ENCODE measurements at regions not wholly inside any gene's neighbourhood (a gene's known extent, or its start where the extent isn't known, plus 50 kb on each side); places are given as distances from the start of the nearest gene placed in this dataset.

GRCh38 chr6:152854086-152854795 is 103.6 kb downstream of the VIP start:
- Histone ChIP-seq H3K9me3 (ENCODE audit: control insufficient read depth, low read depth, low read length) (no peaks in the 10 kb centered on the region), H3K4me3 (ENCODE audit: low read length) (no peak overlapping the region), H3K4me1 (ENCODE audit: control insufficient read depth, insufficient read depth, low read length) (no peaks in the 10 kb centered on the region), H3K36me3 (ENCODE audit: control insufficient read depth, insufficient read depth, low read length) (no peaks in the 10 kb centered on the region), H3K27me3 (ENCODE audit: control insufficient read depth, insufficient read depth, low read length) (no peaks in the 10 kb centered on the region), H3K27ac (ENCODE audit: low read length) (no peak overlapping the region)
- DNase-seq = no peak
- WGBS (ENCODE audit: insufficient coverage, low lambda C conversion rate) = 83% methylated on average over 1 of the region's 3 CpGs

DNA sequence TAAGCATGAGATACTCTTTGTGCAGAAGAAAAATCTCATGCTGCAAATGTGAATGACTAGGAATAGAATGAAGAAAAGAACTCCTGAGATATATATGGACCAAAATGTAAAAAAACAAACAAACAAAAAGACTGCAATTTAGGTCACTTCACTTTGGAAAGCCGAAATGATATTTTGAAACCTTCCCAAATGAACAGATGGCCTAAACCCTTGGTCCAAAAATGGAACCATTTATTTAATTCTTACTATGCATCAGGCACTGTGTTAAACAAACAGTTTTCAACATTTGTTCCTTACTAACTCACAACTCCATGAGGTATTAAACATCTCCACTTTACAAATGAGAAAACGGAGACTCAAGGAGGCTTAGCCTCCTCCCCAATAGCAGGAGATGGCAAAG is 107.5 kb downstream of the VIP start:
- no peaks in the 10 kb centered on the region for H3K4me1 ChIP-seq (ENCODE audit: control insufficient read depth, insufficient read depth, low read length)
- no CpG with 5 or more reads among the region's 2 CpGs for WGBS (ENCODE audit: insufficient coverage, low lambda C conversion rate)
- no peak overlapping the region for H3K4me3 ChIP-seq (ENCODE audit: low read length)
- no peaks in the 10 kb centered on the region for H3K27me3 ChIP-seq (ENCODE audit: control insufficient read depth, insufficient read depth, low read length)
- H3K9me3 ChIP-seq (ENCODE audit: control insufficient read depth, low read depth, low read length) = no peaks in the 10 kb centered on the region
- H3K27ac ChIP-seq (ENCODE audit: low read length) = no peak overlapping the region
- no peak for DNase-seq
- no peaks in the 10 kb centered on the region for H3K36me3 ChIP-seq (ENCODE audit: control insufficient read depth, insufficient read depth, low read length)

DNA sequence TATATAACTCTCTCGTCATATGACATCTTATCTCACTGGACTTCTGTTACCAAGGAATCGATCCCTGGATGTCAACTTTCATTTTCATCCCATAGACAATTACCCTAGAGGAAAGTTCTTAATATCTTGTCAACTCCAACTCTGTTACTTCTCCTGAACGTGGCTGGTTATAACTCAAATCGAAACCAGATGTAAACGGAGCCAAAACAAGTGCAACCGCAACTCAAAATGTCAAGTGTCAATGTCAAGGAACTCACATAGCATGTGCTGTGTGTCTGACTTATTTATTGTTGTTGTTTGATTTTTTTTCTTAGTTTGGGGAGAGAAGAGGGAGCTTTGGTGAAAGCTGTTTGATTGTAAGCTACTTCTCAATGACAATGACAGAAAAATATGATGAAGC is 108.6 kb downstream of the VIP start:
- Histone ChIP-seq H3K27me3 (ENCODE audit: control insufficient read depth, insufficient read depth, low read length) (no peaks in the 10 kb centered on the region), H3K36me3 (ENCODE audit: control insufficient read depth, insufficient read depth, low read length) (no peaks in the 10 kb centered on the region), H3K4me3 (ENCODE audit: low read length) (no peak overlapping the region), H3K4me1 (ENCODE audit: control insufficient read depth, insufficient read depth, low read length) (no peaks in the 10 kb centered on the region), H3K9me3 (ENCODE audit: control insufficient read depth, low read depth, low read length) (no peaks in the 10 kb centered on the region), H3K27ac (ENCODE audit: low read length) (no peak overlapping the region)
- 85% methylated on average over 4 of the region's 6 CpGs for WGBS (ENCODE audit: insufficient coverage, low lambda C conversion rate)
- DNase-seq = no peak

DNA sequence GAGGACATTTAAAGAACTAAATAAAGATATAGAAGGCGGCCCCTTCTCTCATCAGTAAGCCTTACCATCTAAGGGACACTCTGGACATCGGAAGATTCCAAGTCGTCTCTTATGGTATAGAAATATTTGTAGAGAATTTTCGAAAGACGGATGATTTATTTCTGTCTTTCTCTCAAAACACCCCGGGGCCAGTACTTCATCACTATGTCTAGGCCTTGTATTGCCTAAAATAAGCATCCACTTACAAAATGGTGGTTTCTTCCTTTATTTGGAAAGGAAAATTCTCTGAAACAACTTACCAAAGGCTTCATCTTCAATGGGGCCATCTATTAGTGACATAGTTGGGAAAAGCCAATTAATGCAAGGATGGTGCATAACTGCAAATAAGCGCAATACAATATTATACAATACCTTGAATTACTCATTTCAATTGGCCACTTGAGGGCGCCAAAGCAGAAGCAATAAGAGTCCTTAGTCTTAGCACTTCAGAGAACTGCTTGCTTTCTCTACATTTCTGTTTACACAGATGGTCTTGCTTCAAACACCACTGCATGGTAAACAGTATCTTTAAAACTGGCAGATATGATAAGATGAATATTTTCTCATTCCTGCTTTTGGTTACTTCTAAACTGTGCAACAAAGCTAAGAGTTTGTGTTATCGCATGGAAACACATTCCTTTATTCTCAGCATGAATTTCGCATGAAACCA is 113.2 kb downstream of the VIP start:
- no peaks in the 10 kb centered on the region for H3K4me1 ChIP-seq (ENCODE audit: control insufficient read depth, insufficient read depth, low read length)
- WGBS (ENCODE audit: insufficient coverage, low lambda C conversion rate) = 88% methylated on average over 7 of the region's 10 CpGs

DNA sequence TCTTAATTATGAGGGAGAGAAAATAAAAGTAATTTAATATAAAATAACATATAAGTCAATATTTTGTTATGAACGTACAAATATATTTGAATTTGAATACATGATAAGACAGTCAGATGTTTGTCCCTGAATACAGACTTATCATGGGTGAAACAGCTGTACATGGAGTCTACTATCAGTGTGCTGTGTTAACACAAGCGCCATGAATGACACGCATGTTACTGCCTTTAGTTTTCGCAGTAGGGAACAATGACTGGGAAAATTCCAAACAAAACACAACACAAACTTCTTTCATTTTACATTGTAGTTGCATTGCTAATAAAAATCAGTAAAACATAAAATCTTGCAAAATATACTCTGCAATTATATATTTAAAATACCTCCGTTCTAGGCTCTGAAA is 108.6 kb downstream of the FBXO5 start:
- H3K4me1 ChIP-seq (ENCODE audit: control insufficient read depth, insufficient read depth, low read length) = no peaks in the 10 kb centered on the region
- no peaks in the 10 kb centered on the region for H3K9me3 ChIP-seq (ENCODE audit: control insufficient read depth, low read depth, low read length)
- H3K27me3 ChIP-seq (ENCODE audit: control insufficient read depth, insufficient read depth, low read length) = no peaks in the 10 kb centered on the region
- H3K27ac ChIP-seq (ENCODE audit: low read length) = no peak overlapping the region
- 89% methylated on average over 2 of the region's 5 CpGs for WGBS (ENCODE audit: insufficient coverage, low lambda C conversion rate)
- no peak for DNase-seq
- H3K36me3 ChIP-seq (ENCODE audit: control insufficient read depth, insufficient read depth, low read length) = no peaks in the 10 kb centered on the region
- no peak overlapping the region for H3K4me3 ChIP-seq (ENCODE audit: low read length)

More for the DNA sequence above, 113.2 kb downstream of the VIP start:
- no peaks in the 10 kb centered on the region for H3K9me3 ChIP-seq (ENCODE audit: control insufficient read depth, low read depth, low read length)
- peak; percentile 41 to 44 for DNase-seq
- H3K27me3 ChIP-seq (ENCODE audit: control insufficient read depth, insufficient read depth, low read length) = no peaks in the 10 kb centered on the region
- no peaks in the 10 kb centered on the region for H3K36me3 ChIP-seq (ENCODE audit: control insufficient read depth, insufficient read depth, low read length)
- H3K4me3 ChIP-seq (ENCODE audit: low read length) = no peak overlapping the region
- no peak overlapping the region for H3K27ac ChIP-seq (ENCODE audit: low read length)

DNA sequence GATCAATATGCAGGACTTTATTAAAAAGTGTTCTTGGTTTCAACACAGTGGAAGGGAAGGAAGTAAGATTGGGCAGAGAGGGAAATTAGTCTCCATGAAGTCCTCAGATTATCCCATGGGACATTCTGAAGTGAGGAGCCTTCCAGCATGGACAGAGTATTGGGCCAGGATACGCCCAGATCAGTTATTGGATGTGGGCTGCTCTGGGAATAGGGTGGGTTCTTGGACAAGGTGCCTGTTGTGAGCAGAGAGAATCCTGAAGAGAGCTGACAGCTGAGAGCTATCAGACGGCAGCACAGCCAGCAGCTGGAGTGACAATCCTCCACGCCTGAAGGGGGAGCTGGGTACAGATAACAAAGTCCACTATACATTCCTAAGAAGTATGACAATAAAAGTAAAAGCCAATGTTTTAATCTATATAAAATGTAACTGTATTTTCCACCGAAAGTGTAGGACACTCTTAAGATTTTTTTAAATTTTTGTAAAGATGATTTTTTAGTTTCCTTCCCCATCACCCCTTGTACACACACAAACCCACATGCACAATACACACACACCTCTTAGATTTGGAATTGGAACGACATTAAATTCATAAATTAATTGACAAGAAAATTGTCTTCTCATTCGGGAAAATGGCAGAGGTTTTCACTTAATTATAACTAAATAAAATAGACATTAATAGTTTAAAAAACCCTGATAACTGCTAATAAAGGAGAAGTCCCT is 107.8 kb downstream of the FBXO5 start:
- no peak for DNase-seq
- no peaks in the 10 kb centered on the region for H3K27me3 ChIP-seq (ENCODE audit: control insufficient read depth, insufficient read depth, low read length)
- 100% methylated on average over 1 of the region's 6 CpGs for WGBS (ENCODE audit: insufficient coverage, low lambda C conversion rate)
- H3K4me3 ChIP-seq (ENCODE audit: low read length) = no peak overlapping the region
- no peak overlapping the region for H3K27ac ChIP-seq (ENCODE audit: low read length)
- H3K36me3 ChIP-seq (ENCODE audit: control insufficient read depth, insufficient read depth, low read length) = no peaks in the 10 kb centered on the region
- H3K4me1 ChIP-seq (ENCODE audit: control insufficient read depth, insufficient read depth, low read length) = no peaks in the 10 kb centered on the region
- H3K9me3 ChIP-seq (ENCODE audit: control insufficient read depth, low read depth, low read length) = no peaks in the 10 kb centered on the region

GRCh38 chr6:152879681-152880080 is 103.2 kb downstream of the FBXO5 start:
- Histone ChIP-seq H3K9me3 (ENCODE audit: control insufficient read depth, low read depth, low read length) (peaks cover 7% of the 10 kb centered on the region), H3K4me1 (ENCODE audit: control insufficient read depth, insufficient read depth, low read length) (no peaks in the 10 kb centered on the region), H3K27ac (ENCODE audit: low read length) (no peak overlapping the region), H3K27me3 (ENCODE audit: control insufficient read depth, insufficient read depth, low read length) (no peaks in the 10 kb centered on the region), H3K4me3 (ENCODE audit: low read length) (no peak overlapping the region), H3K36me3 (ENCODE audit: control insufficient read depth, insufficient read depth, low read length) (no peaks in the 10 kb centered on the region)
- DNase-seq = no peak

- Histone ChIP-seq H3K27ac (ENCODE audit: low read length) (no peak overlapping the region), H3K27me3 (ENCODE audit: control insufficient read depth, insufficient read depth, low read length) (no peaks in the 10 kb centered on the region), H3K4me1 (ENCODE audit: control insufficient read depth, insufficient read depth, low read length) (no peaks in the 10 kb centered on the region), H3K4me3 (ENCODE audit: low read length) (no peak overlapping the region), H3K36me3 (ENCODE audit: control insufficient read depth, insufficient read depth, low read length) (no peaks in the 10 kb centered on the region), H3K9me3 (ENCODE audit: control insufficient read depth, low read depth, low read length) (no peaks in the 10 kb centered on the region)
- WGBS (ENCODE audit: insufficient coverage, low lambda C conversion rate) = no CpG with 5 or more reads among the region's 3 CpGs
- DNase-seq = no peak
Observed at GRCh38 chr6:152893187-152893586, 89.7 kb downstream of the FBXO5 start.

GRCh38 chr6:152896923-152897322 is 85.9 kb downstream of the FBXO5 start:
- H3K4me3 ChIP-seq (ENCODE audit: low read length) = no peak overlapping the region
- no peak overlapping the region for H3K27ac ChIP-seq (ENCODE audit: low read length)
- 87% methylated on average over 3 of the region's 3 CpGs for WGBS (ENCODE audit: insufficient coverage, low lambda C conversion rate)
- no peaks in the 10 kb centered on the region for H3K36me3 ChIP-seq (ENCODE audit: control insufficient read depth, insufficient read depth, low read length)
- H3K4me1 ChIP-seq (ENCODE audit: control insufficient read depth, insufficient read depth, low read length) = no peaks in the 10 kb centered on the region
- no peaks in the 10 kb centered on the region for H3K9me3 ChIP-seq (ENCODE audit: control insufficient read depth, low read depth, low read length)
- no peak for DNase-seq
- H3K27me3 ChIP-seq (ENCODE audit: control insufficient read depth, insufficient read depth, low read length) = no peaks in the 10 kb centered on the region

GRCh38 chr6:152897807-152898399 is 84.9 kb downstream of the FBXO5 start:
- no peaks in the 10 kb centered on the region for H3K9me3 ChIP-seq (ENCODE audit: control insufficient read depth, low read depth, low read length)
- no peaks in the 10 kb centered on the region for H3K36me3 ChIP-seq (ENCODE audit: control insufficient read depth, insufficient read depth, low read length)
- H3K4me1 ChIP-seq (ENCODE audit: control insufficient read depth, insufficient read depth, low read length) = no peaks in the 10 kb centered on the region
- no peaks in the 10 kb centered on the region for H3K27me3 ChIP-seq (ENCODE audit: control insufficient read depth, insufficient read depth, low read length)
- H3K4me3 ChIP-seq (ENCODE audit: low read length) = no peak overlapping the region
- peak; percentile 13 to 20 for DNase-seq
- no CpG with 5 or more reads among the region's 16 CpGs for WGBS (ENCODE audit: insufficient coverage, low lambda C conversion rate)
- no peak overlapping the region for H3K27ac ChIP-seq (ENCODE audit: low read length)

All from large intestine (tissue), 3 donors.